Activated CD8-positive, alpha-beta memory T cell treated with anti-CD3 and anti-CD28 coated beads, Interleukin-2, amount 50 U/mL, for 48 hours (primary cell): ENCODE measurements at regions not wholly inside any gene's neighbourhood (a gene's known extent, or its start where the extent isn't known, plus 50 kb on each side); places are given as distances from the start of the nearest gene placed in this dataset.

Source experiments
- DNase-seq: peaks from one replicate; pipeline ENCODE4 v3.0.0-alpha.2; 2020

DNA sequence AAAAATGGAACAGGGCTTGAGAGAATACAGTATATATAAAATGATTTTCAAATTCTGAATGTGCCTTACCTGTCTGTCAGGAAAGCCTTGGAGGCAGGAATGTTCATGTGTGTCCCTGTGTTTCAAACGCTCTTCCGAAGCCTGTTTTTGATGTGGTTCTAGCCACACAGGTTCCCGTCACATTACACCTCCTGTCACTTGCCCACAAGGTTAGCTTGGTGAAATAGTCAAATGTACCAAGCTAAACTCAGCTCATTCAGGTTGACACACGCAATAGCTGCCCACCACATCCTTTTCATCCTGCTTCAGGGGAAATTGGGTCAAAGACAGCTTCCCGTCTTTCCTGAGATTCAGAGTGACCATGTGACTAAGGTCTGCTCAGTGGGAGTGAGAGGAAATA is 574.0 kb downstream of the EFNB2 start:
- DNase-seq = no peak

DNA sequence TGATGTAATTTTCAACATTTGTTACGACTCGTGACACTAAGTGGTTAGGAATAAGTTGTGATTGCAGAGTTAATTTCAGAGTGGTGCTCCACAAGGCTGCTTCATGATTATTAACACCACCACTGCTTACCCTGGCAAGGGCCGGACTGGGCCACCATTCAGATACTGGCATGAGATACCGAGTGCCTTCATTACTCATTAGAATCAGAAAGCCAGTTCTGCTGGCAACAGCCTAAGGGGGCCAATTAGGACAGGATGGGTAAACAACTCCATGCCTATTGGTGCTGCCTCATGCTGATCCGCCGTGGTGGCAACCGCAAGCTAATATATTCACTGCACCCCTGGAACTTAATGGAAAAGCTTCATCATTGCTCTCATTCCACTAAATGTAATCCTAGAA is 575.1 kb downstream of the EFNB2 start:
- no peak for DNase-seq

DNA sequence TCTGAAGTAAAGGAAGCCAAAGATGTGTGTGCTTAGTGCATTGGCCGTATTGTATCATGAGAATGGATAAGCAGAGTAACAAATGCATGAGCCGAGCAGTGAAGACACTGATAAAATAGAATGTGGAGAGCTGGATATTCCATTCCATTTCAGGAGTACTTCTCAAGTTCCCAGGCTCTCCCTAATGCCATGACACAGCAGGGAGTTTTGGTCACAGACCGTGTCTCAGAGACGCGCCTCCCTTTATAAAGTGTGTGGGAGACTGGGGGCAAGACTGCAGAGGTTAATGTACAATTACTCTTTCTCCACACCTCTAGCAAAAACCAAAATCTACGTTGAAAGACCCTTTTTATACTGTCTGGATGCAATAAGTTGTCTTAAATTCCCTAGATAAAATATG is 575.6 kb downstream of the EFNB2 start:
- DNase-seq = no peak

GRCh38 chr13:105957769-105958438 is 577.6 kb downstream of the EFNB2 start:
- no peak for DNase-seq

DNA sequence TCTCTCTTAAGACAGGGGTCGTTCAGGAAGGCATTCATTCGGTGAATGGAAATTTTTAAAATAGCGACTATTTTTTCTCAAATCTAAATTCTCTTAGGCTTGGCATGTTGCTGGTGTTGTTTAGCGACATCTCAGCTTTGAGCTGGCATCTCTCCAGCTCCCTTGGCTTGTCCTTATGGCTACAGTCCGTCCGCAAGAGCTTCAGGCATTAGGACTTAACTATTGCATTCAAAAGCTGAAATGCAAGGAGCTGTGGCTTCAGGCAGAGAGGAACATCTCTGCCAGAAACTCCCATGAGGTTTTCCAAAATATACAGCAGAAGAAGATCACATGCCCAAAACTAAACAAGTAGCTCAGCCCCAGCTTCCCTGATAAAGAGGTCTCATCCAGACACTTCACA is 578.5 kb downstream of the EFNB2 start:
- DNase-seq = no peak

DNA sequence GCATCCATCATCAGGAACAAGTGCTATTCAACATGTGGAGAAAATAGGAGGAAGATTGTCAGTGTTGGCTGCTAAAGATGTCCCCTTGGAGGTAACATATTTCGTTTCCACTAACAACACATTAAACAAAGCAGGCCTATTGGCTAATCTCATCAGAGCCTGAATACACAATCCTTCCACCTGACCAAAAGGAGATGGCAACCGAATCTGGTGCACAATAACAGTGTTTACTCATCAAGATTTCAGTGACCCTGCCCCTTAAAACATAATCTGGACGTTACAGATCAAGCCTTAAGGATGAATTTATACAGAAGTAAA is 582.5 kb downstream of the EFNB2 start:
- no peak for DNase-seq

GRCh38 chr13:105952233-105952972 is 583.1 kb downstream of the EFNB2 start:
- no peak for DNase-seq

GRCh38 chr13:105948143-105948542 is 587.3 kb downstream of the EFNB2 start:
- no peak for DNase-seq

GRCh38 chr13:105940882-105941281 is 594.6 kb downstream of the EFNB2 start:
- no peak for DNase-seq

- DNase-seq = no peak
Observed at GRCh38 chr13:105937451-105937850, 598.0 kb downstream of the EFNB2 start.

GRCh38 chr13:105936816-105937215 is 598.6 kb downstream of the EFNB2 start:
- DNase-seq = no peak

DNA sequence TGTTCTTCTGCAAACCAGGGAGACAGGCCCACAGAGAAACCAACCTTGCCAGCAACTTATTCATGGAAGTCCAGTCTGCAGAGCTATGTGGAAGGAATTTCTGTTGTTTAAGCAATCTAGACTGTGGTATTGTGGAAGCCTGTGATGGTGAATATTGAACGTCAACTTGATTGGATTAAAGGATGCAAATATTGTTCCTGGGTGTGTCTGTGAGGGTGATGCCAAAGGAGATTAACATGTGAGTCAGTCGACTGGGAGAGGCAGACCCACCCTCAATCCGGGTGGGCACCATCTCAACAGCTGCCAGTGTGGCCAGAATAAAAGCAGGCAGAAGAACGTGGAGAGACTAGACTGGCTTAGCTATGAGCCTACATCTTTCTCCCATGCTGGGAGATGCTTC is 606.0 kb downstream of the EFNB2 start:
- no peak for DNase-seq

DNA sequence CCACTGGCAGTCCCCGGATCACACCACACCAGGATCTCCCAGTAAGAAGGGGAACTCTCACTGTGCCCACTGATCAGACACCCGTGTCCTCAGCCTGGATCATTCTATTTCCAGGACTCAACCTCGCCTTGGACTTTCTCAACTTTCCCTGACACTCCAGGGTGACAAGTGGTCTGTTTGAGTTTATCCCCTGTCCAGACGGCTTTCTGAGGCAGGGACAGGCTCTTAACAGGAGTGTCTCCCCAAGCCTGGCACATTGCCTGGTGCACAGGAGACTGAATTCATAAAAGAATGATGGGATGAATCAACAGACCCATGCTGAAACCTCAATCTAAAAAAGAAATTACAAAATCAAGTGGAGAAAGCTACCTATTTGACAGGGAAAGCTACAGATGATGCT is 606.6 kb downstream of the EFNB2 start:
- no peak for DNase-seq

DNA sequence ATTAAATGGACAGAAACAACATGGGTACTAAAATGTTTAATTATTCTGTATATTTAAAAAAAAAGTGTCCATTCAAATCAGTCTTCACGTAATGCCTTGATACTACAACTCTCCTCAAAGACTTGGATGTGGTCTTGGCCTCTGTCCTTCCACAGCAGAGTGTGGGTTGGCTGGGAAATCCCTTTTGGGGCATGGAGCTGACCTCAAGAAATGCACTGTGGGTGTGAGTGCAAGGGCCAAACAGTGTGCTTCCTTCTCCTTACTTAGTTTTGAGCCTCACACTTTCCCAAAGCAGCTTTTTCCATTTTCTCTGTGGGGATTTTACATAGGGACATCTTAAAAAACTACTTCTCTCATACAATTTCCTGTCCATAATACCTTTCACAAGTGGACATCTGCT is 607.4 kb downstream of the EFNB2 start:
- no peak for DNase-seq

GRCh38 chr13:105925496-105925895 is 610.0 kb downstream of the EFNB2 start:
- DNase-seq = no peak

DNA sequence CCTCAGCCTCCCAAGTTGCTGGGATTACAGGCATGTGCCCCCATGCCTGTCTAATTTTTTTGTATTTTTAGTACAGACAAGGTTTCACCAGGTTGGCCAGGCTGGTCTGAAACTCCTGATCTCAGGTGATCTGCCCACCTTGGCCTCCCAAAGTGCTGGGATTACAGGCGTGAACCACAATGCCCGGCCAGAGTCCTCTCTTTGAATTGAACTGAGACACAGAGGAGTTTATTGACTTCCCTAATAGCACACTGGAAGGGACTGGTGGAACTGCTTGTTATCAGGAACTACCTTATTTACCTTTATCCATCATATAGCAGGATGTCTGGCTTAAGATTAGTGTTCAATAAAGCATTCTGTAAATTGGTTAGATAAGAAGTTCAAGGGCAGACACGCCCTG is 613.8 kb downstream of the EFNB2 start:
- no peak for DNase-seq

DNA sequence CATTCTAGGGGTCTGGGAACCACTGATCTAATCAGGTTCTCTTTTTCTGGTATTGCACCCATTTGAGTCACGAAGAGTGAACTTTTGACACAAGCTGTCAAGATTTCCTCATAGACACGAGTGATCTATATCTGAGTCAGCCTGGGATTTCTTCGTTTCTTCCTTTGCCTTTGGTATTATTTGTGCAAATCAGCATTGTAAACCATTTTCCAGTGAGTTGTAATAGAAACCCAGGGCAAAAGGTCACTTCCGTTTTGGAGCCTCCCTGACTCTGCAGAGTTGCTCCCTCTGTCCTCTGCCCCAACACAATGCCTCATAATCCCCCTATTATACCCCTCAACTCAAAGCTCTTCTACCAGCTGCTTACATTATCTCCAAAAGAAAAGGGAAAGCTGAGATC is 615.1 kb downstream of the EFNB2 start:
- DNase-seq = no peak

GRCh38 chr13:105918842-105919741 is 616.4 kb downstream of the EFNB2 start:
- no peak for DNase-seq

DNA sequence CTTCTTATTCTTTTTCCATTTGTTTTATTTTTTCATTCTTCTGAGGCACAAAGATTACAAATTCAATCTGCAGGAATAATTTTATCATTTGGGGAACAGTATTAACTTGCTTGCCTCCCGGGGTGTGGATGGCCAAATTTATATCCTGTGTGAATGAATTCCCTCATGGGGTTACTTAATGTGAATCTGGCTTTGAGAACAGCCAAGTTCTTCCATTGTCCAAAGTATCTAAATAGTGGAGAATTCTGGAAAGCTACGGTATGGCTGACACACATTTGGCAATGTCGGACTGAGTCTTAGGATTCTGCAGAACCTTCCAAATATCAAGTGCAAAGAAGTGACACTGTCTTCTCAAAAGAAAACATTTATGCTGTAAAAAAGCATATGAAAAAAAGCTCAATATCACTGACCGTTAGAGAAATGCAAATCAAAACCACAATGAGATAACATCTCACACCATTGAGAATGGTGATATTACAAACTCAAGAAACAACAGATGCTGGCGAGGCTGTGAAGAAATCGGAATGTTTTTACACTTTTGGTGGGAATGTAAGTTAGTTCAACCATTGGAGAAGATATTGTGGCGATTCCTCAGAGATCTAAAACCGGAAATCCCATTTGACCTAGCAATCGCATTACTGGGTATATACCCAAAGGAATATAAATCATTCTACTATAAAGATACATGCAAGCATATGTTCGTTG is 620.2 kb downstream of the EFNB2 start:
- no peak for DNase-seq

DNA sequence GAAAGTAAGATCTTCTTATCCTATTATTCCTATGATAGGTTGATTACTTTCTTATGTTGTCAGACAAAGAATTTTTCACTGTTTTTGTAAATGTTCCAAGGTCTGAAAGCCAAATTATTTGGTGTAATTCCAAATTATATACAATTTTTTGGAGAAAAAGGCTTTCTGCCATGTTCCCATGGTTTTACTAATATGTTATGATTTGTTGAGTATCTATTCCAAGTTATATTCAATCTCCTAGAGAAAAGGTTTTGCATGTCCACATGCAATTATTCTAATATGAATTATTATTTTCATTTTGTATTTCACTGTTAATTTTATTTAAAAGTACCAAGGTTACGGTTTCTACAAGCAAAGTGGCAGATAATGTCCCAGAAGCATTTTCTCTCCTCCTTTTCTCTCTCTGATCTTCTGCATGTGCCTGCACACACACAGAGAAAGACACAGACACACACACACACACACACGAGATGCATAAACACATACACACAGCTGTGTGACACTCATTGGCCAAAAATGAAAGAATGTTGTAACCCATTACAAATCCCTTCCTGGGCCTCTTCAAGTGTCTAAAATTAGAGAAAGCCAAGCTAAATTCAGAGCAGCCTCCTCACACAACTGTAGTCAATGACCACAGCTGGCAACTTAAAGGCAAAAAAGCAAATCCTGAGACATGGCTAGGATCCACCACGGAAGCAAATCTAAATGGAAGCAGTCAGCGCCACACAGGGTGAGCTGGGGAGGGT is 621.0 kb downstream of the EFNB2 start:
- no peak for DNase-seq

- DNase-seq = no peak
Observed at GRCh38 chr13:105908586-105908985, 626.9 kb downstream of the EFNB2 start.

- DNase-seq = no peak
Observed at GRCh38 chr13:105907319-105908019, 628.0 kb downstream of the EFNB2 start.
